ENCODE measurements at regions not wholly inside any gene's neighbourhood (a gene's known extent, or its start where the extent isn't known, plus 50 kb on each side); places are given as distances from the start of the nearest gene placed in this dataset.
A peak's percentile ranks its signal among the peaks of the same experiment; 100 is the strongest.

DNA sequence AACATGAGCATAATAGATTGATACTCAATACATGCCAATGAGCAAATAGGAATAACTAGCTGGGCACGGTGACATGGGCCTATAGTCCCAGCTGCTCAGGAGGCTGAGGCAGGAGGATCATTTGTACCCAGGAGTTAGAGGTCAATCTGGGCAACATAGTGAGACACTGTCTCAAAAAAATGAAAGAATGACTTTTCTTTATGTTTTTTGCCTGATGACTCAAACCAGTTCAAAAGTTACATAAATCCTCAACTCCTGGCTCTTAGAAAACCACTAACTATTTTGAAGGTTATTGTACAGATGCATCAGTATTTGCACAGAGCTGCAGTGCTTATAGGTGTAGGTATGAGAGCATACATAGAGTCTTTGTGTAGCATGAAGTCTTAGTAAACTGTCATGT is 219.2 kb upstream of the RGS6 start:
- no peak for DNase-seq (ENCODE audit: low read depth)
- no peak for TF ChIP-seq EZH2 (IDR thresholded peaks at IDR 0.05; ENCODE audit: insufficient read depth, low read length)
- TF ChIP-seq, protein P1, sequence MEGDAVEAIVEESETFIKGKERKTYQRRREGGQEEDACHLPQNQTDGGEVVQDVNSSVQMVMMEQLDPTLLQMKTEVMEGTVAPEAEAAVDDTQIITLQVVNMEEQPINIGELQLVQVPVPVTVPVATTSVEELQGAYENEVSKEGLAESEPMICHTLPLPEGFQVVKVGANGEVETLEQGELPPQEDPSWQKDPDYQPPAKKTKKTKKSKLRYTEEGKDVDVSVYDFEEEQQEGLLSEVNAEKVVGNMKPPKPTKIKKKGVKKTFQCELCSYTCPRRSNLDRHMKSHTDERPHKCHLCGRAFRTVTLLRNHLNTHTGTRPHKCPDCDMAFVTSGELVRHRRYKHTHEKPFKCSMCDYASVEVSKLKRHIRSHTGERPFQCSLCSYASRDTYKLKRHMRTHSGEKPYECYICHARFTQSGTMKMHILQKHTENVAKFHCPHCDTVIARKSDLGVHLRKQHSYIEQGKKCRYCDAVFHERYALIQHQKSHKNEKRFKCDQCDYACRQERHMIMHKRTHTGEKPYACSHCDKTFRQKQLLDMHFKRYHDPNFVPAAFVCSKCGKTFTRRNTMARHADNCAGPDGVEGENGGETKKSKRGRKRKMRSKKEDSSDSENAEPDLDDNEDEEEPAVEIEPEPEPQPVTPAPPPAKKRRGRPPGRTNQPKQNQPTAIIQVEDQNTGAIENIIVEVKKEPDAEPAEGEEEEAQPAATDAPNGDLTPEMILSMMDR (IDR thresholded peaks at IDR 0.05; ENCODE audit: insufficient read depth, low read depth, low read length), result no peak
- Histone ChIP-seq H3K4me3 (ENCODE audit: insufficient read depth, low read depth, low read length) (no peak overlapping the region), H3K4me2 (ENCODE audit: low read length) (peak overlapping the region; percentile 17), H3K27me3 (ENCODE audit: insufficient read depth, low read length) (no peaks in the 10 kb centered on the region), H2AFZ (ENCODE audit: low read depth, low read length) (no peak overlapping the region), H4K20me1 (ENCODE audit: insufficient read depth, low read length) (no peaks in the 10 kb centered on the region), H3K4me1 (ENCODE audit: insufficient read depth, low read length) (peaks cover 60% of the 10 kb centered on the region), H3K79me2 (ENCODE audit: insufficient read depth, low read length) (no peaks in the 10 kb centered on the region), H3K27ac (ENCODE audit: low read depth, low read length) (peak overlapping the region; percentile 86), H3K36me3 (ENCODE audit: insufficient read depth, low read length) (peaks cover 8% of the 10 kb centered on the region), H3K9me3 (ENCODE audit: insufficient read depth, low read depth, low read length) (no peaks in the 10 kb centered on the region), H3K9ac (ENCODE audit: low read length) (peak overlapping the region; percentile 1)
- Mint-ChIP-seq H3K4me3 (ENCODE audit: unreplicated experiment) (no peak overlapping the region), H3K27me3 (ENCODE audit: low read depth, unreplicated experiment) (no peaks in the 10 kb centered on the region), H3K4me1 (ENCODE audit: low read depth, unreplicated experiment) (peaks cover 38% of the 10 kb centered on the region), H3K36me3 (ENCODE audit: low read depth, unreplicated experiment) (peaks cover 9% of the 10 kb centered on the region), H3K9me3 (ENCODE audit: unreplicated experiment) (no peaks in the 10 kb centered on the region), H3K27ac (ENCODE audit: unreplicated experiment) (no peak overlapping the region)
- FAIRE-seq, result no peak

DNA sequence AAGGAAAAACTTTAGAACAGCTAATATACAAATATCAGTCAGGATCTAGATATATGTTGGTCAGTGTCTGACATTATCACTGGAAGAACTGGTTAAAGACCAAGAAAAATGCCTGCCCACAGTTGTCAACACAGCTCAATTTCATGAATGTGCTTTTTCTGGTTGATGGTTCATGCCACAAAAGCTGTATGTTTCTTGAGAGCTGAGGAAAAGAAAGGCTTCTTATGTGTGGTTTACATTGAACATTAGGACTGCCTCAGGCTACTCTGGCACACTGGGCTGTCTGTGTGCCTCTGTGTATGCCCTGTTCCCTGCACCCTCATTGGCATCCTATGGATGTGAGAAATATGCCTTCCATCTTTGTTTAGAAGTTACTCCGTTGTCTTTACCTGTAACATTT is 218.8 kb upstream of the RGS6 start:
- no peak overlapping the region for H2AFZ ChIP-seq (ENCODE audit: low read depth, low read length)
- no peak for FAIRE-seq
- peaks cover 8% of the 10 kb centered on the region for H3K36me3 ChIP-seq (ENCODE audit: insufficient read depth, low read length)
- H3K27ac ChIP-seq (ENCODE audit: low read depth, low read length), result peak overlapping the region; percentile 86
- peak overlapping the region; percentile 17 for H3K4me2 ChIP-seq (ENCODE audit: low read length)
- Mint-ChIP-seq H3K27me3 (ENCODE audit: low read depth, unreplicated experiment) (no peaks in the 10 kb centered on the region), H3K4me1 (ENCODE audit: low read depth, unreplicated experiment) (peaks cover 38% of the 10 kb centered on the region), H3K36me3 (ENCODE audit: low read depth, unreplicated experiment) (peaks cover 9% of the 10 kb centered on the region), H3K4me3 (ENCODE audit: unreplicated experiment) (no peak overlapping the region), H3K27ac (ENCODE audit: unreplicated experiment) (no peak overlapping the region), H3K9me3 (ENCODE audit: unreplicated experiment) (no peaks in the 10 kb centered on the region)
- H3K9ac ChIP-seq (ENCODE audit: low read length), result peak overlapping the region; percentile 66
- H3K79me2 ChIP-seq (ENCODE audit: insufficient read depth, low read length), result no peaks in the 10 kb centered on the region
- no peak for TF ChIP-seq EZH2 (IDR thresholded peaks at IDR 0.05; ENCODE audit: insufficient read depth, low read length)
- TF ChIP-seq, protein P1 (IDR thresholded peaks at IDR 0.05; ENCODE audit: insufficient read depth, low read depth, low read length), result no peak
- DNase-seq (ENCODE audit: low read depth), result no peak
- H4K20me1 ChIP-seq (ENCODE audit: insufficient read depth, low read length), result no peaks in the 10 kb centered on the region
- H3K4me3 ChIP-seq (ENCODE audit: insufficient read depth, low read depth, low read length), result no peak overlapping the region
- H3K9me3 ChIP-seq (ENCODE audit: insufficient read depth, low read depth, low read length), result no peaks in the 10 kb centered on the region
- peaks cover 60% of the 10 kb centered on the region for H3K4me1 ChIP-seq (ENCODE audit: insufficient read depth, low read length)
- H3K27me3 ChIP-seq (ENCODE audit: insufficient read depth, low read length), result no peaks in the 10 kb centered on the region

DNA sequence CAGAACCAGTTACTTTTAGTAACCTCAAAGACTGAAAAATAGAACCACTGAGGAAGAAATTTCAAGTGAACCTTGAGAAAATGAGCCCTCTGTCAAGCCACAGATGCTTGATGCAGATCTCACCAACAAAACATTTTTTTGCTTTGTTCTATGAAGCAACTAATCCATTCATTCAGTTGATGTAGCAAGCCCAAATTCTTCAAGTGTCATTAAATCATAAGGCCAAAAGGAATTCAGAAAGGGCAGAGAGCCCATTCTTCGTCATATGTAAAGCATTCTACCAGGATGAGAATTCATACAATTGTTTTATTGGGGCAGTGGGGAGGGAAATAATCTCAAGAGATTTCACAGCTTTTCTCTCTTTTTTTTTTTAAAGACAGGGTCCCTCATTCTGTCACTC is 218.0 kb upstream of the RGS6 start:
- Mint-ChIP-seq H3K27ac (ENCODE audit: unreplicated experiment) (no peak overlapping the region), H3K36me3 (ENCODE audit: low read depth, unreplicated experiment) (peaks cover 9% of the 10 kb centered on the region), H3K27me3 (ENCODE audit: low read depth, unreplicated experiment) (no peaks in the 10 kb centered on the region), H3K9me3 (ENCODE audit: unreplicated experiment) (no peaks in the 10 kb centered on the region), H3K4me1 (ENCODE audit: low read depth, unreplicated experiment) (peaks cover 38% of the 10 kb centered on the region), H3K4me3 (ENCODE audit: unreplicated experiment) (no peak overlapping the region)
- Histone ChIP-seq H3K27me3 (ENCODE audit: insufficient read depth, low read length) (no peaks in the 10 kb centered on the region), H2AFZ (ENCODE audit: low read depth, low read length) (no peak overlapping the region), H3K9me3 (ENCODE audit: insufficient read depth, low read depth, low read length) (no peaks in the 10 kb centered on the region), H3K79me2 (ENCODE audit: insufficient read depth, low read length) (no peaks in the 10 kb centered on the region), H3K9ac (ENCODE audit: low read length) (peak overlapping the region; percentile 66), H3K4me2 (ENCODE audit: low read length) (peak overlapping the region; percentile 64), H3K27ac (ENCODE audit: low read depth, low read length) (peak overlapping the region; percentile 86), H3K4me3 (ENCODE audit: insufficient read depth, low read depth, low read length) (peak overlapping the region; percentile 2), H4K20me1 (ENCODE audit: insufficient read depth, low read length) (no peaks in the 10 kb centered on the region), H3K36me3 (ENCODE audit: insufficient read depth, low read length) (peaks cover 8% of the 10 kb centered on the region), H3K4me1 (ENCODE audit: insufficient read depth, low read length) (peaks cover 60% of the 10 kb centered on the region)
- TF ChIP-seq, protein P1 (IDR thresholded peaks at IDR 0.05; ENCODE audit: insufficient read depth, low read depth, low read length), result no peak
- TF ChIP-seq EZH2 (IDR thresholded peaks at IDR 0.05; ENCODE audit: insufficient read depth, low read length), result no peak
- DNase-seq (ENCODE audit: low read depth) (peak; percentile 95), FAIRE-seq (peak; percentile 97)
